Amniotic epithelial cell (primary cell): ENCODE measurements at regions not wholly inside any gene's neighbourhood (a gene's known extent, or its start where the extent isn't known, plus 50 kb on each side); places are given as distances from the start of the nearest gene placed in this dataset.
"Not testable (repeated sequence)": the region's sequence is repeated elsewhere in the genome, so short reads cannot be mapped to it uniquely, and the experiment has no call there.

Experiments used
- DNase-seq: peaks from one replicate; pipeline ENCODE4 v3.0.0-alpha.2; 2010; ENCODE audit warnings: low read depth

DNA sequence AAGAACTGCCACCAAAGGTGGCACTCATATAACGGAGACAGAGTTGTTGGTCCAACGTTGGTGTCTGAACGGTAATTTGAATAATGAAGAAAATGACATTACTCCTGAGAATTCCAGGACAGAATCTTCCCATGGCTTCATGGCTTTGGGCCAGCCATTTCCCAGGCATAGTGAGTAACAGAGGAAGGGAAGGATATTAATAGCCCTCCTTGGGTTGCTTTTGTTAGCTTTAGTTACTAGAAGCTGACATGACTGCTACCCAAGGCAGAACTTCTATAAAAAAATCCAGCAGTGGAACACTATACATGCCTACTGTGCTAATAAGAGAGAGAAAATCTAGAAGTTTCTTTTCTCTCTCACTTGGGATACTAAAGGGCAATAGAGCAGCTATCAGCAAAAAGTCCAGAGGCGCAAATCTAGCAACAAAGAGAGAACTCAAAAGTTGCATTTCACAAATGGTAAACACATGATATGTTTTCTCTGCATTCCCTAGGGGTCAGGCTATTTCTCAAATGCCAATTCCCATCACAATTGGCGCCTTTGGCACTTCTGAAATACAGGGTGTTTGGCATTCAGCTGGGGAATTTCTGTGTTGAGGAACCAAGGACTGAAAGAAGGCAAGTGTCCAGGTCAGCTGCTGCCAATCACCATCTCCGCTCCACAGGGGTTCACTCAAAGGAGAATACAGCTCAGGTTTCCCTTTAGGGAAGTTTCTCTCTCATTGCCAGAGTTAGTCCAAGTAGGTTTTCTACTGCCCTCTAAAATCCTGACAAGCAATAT is 160.8 kb upstream of the KYNU start:
- peak; percentile 56 for DNase-seq

GRCh38 chr2:142714600-142714999 is 162.9 kb upstream of the KYNU start:
- no peak for DNase-seq

DNA sequence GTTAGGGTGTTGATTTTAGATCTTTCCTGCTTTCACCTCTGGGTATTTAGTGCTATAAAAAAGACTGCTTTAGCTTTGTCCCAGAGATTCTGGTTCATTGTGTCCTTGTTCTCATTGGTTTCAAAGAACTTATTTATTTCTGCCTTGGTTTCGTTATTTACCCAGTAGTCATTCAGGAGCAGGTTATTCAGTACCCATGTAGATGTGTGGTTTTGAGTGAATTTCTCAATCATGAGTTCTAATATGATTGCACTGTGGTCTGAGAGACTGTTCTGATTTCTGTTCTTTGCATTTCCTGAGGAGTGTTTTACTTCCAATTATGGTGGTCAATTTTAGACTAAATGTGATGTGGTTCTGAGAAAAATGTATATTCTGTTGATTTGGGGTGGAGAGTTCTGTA is 167.1 kb upstream of the KYNU start:
- DNase-seq, result peak; percentile 48

DNA sequence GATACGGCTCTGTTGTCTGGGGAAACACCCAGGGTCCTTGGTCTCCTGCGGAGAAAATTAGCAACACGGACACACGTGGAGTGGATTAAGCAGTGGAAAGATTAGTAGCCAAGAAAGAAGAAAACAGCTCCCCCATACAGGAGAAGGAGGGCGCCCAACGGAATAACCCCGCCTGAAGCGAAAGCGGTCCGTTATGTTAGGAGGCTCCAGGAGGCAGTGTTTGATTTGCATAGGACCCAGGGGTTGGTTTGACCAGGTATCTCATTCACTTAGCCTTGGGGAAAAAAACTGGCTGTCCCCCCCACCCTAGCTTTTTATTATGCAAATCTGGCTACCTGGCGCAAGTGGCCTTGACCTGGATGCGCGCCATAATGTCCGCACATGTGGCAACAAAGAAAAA is 170.1 kb upstream of the KYNU start:
- no peak for DNase-seq

- DNase-seq, result not testable (repeated sequence)
Observed at GRCh38 chr2:142702397-142702796, 175.1 kb upstream of the KYNU start.

- DNase-seq, result peak; percentile 54
Observed at GRCh38 chr2:142695350-142696257, 181.9 kb upstream of the KYNU start.

- peak; percentile 29 for DNase-seq
Observed at GRCh38 chr2:142694282-142694681, 183.2 kb upstream of the KYNU start.

GRCh38 chr2:142693171-142693950 is 184.1 kb upstream of the KYNU start:
- no peak for DNase-seq

- DNase-seq, result peak; percentile 12
Observed at GRCh38 chr2:142688856-142689605, 188.4 kb upstream of the KYNU start.

DNA sequence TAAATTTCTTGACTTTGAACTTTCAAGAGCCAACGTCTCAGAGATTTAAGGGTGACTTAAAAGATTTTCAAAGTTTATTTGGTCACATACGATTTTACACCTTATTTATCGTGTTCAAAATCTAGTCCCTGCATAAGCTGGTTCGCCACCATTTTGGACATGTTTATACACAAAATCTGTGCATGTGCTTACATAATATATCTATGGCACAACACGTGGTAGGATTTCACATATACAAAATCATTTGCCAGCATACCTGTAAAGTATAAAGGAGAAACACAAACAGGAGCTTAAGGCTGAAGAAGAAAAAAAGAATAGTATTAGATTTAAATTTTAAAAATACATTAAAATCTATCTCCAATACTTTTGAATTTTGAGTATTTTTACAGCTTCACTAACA is 190.0 kb upstream of the KYNU start:
- no peak for DNase-seq

- no peak for DNase-seq
Observed at GRCh38 chr2:142687075-142687474, 190.4 kb upstream of the KYNU start.

- no peak for DNase-seq
Observed at GRCh38 chr2:142684667-142685066, 192.8 kb upstream of the KYNU start.

DNA sequence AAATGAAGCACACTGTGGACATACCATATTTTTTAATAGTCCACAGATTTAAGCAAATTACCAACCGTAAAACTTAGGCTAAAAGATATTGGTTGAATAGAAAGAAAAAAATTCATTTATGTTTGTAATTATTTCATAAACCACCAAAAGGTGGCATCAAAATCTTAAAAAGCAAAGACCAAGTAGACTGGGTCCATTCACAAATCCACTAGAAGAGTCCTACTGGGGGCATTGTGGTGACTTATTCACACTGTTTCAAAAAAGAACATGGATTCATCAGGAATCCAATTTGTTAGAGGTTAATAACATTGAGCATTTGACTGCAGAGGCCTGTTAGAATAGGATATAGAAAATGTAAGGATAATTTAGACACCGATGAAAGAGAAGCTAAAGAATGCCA is 194.9 kb upstream of the KYNU start:
- DNase-seq, result peak; percentile 42

DNA sequence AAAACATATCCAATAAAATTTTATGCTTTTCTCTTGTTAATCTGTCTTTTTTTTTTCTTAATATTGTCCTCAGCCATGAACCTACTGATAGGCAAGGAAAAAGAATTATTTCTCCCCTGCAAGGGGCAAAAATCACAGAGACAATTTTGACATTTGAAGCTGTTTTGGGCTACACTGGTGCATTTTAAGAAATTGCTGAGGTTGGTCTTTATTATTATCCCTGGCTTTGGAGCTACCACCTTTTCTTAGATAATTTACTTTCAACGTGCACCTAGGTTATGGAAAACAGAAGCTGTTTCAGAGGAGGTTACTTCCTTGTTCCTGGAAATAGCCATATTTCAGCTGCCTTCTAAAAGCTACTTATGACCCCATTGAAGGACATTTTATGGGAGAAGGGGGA is 195.5 kb upstream of the KYNU start:
- DNase-seq, result no peak

- DNase-seq, result no peak
Observed at GRCh38 chr2:142678164-142678563, 199.3 kb upstream of the KYNU start.

DNA sequence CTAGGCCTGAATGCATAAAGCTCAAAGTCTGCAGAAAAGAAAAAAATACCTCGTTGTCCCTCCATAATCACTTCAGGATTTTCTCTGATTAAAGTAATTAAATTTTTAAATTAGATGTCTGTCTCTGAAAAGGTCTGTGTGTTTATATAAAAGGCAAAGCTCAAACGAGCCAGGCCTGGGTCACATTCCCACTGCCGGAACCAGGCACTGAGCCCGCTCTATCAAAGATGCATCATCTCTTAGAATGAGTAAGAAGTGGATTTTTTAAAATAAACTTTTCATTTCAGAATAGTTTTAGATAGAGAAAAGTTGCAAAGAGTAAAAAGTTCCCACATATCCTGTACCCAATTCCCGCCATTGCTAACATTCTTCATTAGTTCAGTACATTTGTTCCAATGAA is 202.1 kb upstream of the KYNU start:
- DNase-seq, result no peak

GRCh38 chr2:142673836-142674235 is 203.6 kb upstream of the KYNU start:
- DNase-seq, result no peak

DNA sequence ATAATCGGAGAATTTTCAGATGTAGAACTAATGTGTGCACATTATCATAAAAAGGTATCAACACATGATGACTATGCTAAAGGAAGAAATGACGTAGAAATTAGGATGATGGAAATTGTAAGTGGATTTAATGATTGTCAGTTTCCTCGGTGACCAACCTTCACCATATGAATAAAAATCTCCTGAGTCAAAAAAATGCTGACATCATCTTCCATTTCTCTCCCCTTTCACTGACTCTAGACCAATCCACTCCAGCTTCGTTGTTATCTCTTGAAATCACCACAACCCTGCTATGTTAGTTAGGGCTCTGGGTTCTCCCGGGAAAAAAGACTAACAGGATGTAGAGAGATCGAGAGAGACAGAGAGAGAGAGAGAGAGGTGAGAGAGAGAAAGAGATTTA is 204.8 kb upstream of the KYNU start:
- no peak for DNase-seq

GRCh38 chr2:142670362-142670761 is 207.1 kb upstream of the KYNU start:
- DNase-seq, result no peak

DNA sequence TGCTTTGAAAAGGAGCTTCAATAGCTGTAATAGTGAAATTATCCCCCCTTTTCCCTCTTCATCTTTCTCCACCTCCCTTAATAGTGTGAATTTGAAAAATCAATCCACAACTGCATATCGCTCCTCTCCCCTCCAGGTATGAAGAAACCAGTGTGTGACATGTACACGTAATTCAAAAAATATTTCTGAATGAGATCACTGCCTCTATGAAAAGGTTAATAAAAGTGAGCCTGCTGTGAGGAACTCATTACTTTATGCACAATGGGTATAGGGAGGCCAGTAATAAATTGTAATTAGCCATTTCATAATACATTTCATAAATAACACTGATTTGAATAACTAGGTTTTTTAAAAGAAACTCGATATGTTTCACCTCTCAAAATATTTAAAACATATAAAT is 209.0 kb upstream of the KYNU start:
- no peak for DNase-seq

GRCh38 chr2:142665241-142665640 is 212.2 kb upstream of the KYNU start:
- DNase-seq, result no peak

DNA sequence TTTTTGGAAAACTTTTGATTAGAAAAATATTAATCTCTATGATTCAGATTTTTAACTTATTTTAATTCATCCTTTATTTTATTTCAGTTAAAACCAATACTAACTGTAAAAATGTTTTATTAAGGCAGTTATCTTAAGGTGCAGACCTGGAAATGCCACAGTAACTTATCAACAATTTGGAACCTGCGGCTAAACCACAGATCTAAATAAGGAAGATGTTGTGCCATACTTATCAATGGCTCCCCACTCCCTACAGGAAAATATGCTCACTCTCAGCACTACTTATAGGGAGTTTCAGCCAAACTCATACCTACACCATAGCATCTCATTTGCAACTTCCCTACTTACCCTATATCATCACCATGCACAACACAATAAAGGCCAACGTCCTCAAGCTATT is 226.9 kb upstream of the KYNU start:
- DNase-seq, result no peak
